CD14-positive monocyte (primary cell): ENCODE measurements at regions not wholly inside any gene's neighbourhood (a gene's known extent, or its start where the extent isn't known, plus 50 kb on each side); places are given as distances from the start of the nearest gene placed in this dataset.

Experiments used
- DNase-seq, 3 donors: peaks; one replicate each; pipeline ENCODE4 v3.0.0-alpha.2; 2011 to 2022
- H2AFZ ChIP-seq: 2 replicates; pipeline ENCODE4 v1.6.0; 2012; ENCODE audit warnings: mild to moderate bottlenecking, low read depth, low read length, inconsistent platforms; ENCODE audit not compliant: insufficient read depth, poor library complexity, severe bottlenecking
- H3K27ac ChIP-seq, 2 donors: 1 replicate in 1 of 2; 2 replicates in 1 of 2; pipeline ENCODE4 v1.5.1; 2012 to 2013; ENCODE audit warnings: low read length in 2 of 2, control low read depth in 1 of 2, inconsistent platforms in 1 of 2, low read depth in 1 of 2, mild to moderate bottlenecking in 1 of 2
- H3K27me3 ChIP-seq, 2 donors: one replicate each; pipeline versions ENCODE4 v1.6.0 to v1.6.1; 2011 to 2013; ENCODE audit warnings: low read length in 2 of 2; ENCODE audit not compliant: control insufficient read depth in 2 of 2, insufficient read depth in 2 of 2
- H3K36me3 ChIP-seq, 2 donors: replicated peaks in 1 of 2; 1 replicate in 1 of 2; 2 replicates in 1 of 2; pipeline versions ENCODE4 v1.5.1 to v1.6.1; 2012 to 2013; ENCODE audit warnings: low read length in 2 of 2, control low read depth in 1 of 2, inconsistent platforms in 1 of 2, mild to moderate bottlenecking in 1 of 2; ENCODE audit not compliant: insufficient read depth in 2 of 2, control insufficient read depth in 1 of 2
- H3K4me1 ChIP-seq, 2 donors: 1 replicate in 1 of 2; 2 replicates in 1 of 2; pipeline versions ENCODE4 v1.5.1 to v1.6.1; 2012 to 2013; ENCODE audit warnings: low read length in 2 of 2, control low read depth in 1 of 2, inconsistent platforms in 1 of 2, mild to moderate bottlenecking in 1 of 2, moderate library complexity in 1 of 2; ENCODE audit not compliant: insufficient read depth in 2 of 2, control insufficient read depth in 1 of 2
- H3K4me2 ChIP-seq: replicated peaks from 2 replicates; pipeline ENCODE3; 2012; ENCODE audit warnings: low read length, moderate library complexity, mild to moderate bottlenecking; ENCODE audit not compliant: poor library complexity, severe bottlenecking; ENCODE audit errors: extremely low read depth
- H3K4me3 ChIP-seq, 3 experiments: fragments of 200-600 bp in 1 of 3; sonication (generic) in 1 of 3; replicated peaks in 1 of 3; 1 replicate in 2 of 3; 2 replicates in 1 of 3; pipeline ENCODE4 v1.5.1; 2011 to 2013; ENCODE audit warnings: low read length in 3 of 3, mild to moderate bottlenecking in 3 of 3, control low read depth in 2 of 3, low read depth in 2 of 3, inconsistent platforms in 1 of 3, moderate library complexity in 1 of 3
- H3K79me2 ChIP-seq: 2 replicates; pipeline ENCODE4 v1.6.0; 2012; ENCODE audit warnings: mild to moderate bottlenecking, control low read depth, inconsistent platforms, low read length, moderate library complexity; ENCODE audit not compliant: insufficient read depth
- H3K9ac ChIP-seq: 2 replicates; pipeline ENCODE4 v1.6.0; 2017; ENCODE audit warnings: low read length, mild to moderate bottlenecking; ENCODE audit not compliant: insufficient read depth, poor library complexity, severe bottlenecking
- H3K9me3 ChIP-seq, 2 donors: replicated peaks in 1 of 2; 1 replicate in 1 of 2; 2 replicates in 1 of 2; pipeline versions ENCODE4 v1.5.1 to v1.6.1; 2012 to 2013; ENCODE audit warnings: low read length in 2 of 2, control low read depth in 1 of 2; ENCODE audit not compliant: control insufficient read depth in 1 of 2, insufficient read depth in 1 of 2
- H4K20me1 ChIP-seq: 2 replicates; pipeline ENCODE4 v1.6.0; 2012; ENCODE audit warnings: mild to moderate bottlenecking, low read length, control low read depth, moderate library complexity; ENCODE audit not compliant: insufficient read depth
- H3K27ac Mint-ChIP-seq, 7 donors: one replicate each; pipeline ENCODE4 v1.8.0; 2020; ENCODE audit warnings: mild to moderate bottlenecking in 7 of 7, mixed read lengths in 7 of 7, moderate library complexity in 6 of 7, inconsistent platforms in 2 of 7
- H3K27me3 Mint-ChIP-seq, 3 donors: one replicate each; pipeline ENCODE4 v1.8.0; 2021 to 2022; ENCODE audit warnings: low read depth in 3 of 3, mild to moderate bottlenecking in 3 of 3, mixed read lengths in 3 of 3, moderate library complexity in 3 of 3, inconsistent platforms in 1 of 3
- H3K36me3 Mint-ChIP-seq, 2 donors: one replicate each; pipeline ENCODE4 v1.8.0; 2020; ENCODE audit warnings: mixed read lengths in 2 of 2, inconsistent platforms in 1 of 2, mild to moderate bottlenecking in 1 of 2
- H3K4me1 Mint-ChIP-seq: one replicate; pipeline ENCODE4 v1.8.0; 2020; ENCODE audit warnings: mild to moderate bottlenecking, mixed read lengths
- H3K4me3 Mint-ChIP-seq, 2 donors: one replicate each; pipeline ENCODE4 v1.8.0; 2020; ENCODE audit warnings: mild to moderate bottlenecking in 2 of 2, mixed read lengths in 2 of 2, moderate library complexity in 1 of 2
- H3K9me3 Mint-ChIP-seq, 7 donors: one replicate each; pipeline ENCODE4 v1.8.0; 2020 to 2022; ENCODE audit warnings: mixed read lengths in 7 of 7, mild to moderate bottlenecking in 6 of 7, moderate library complexity in 6 of 7, inconsistent platforms in 2 of 7
- CTCF ChIP-seq: fragments of 200-600 bp; IDR thresholded peaks from one replicate; pipeline ENCODE4 v1.8.0; 2022; ENCODE audit warnings: antibody characterized with exemption, mild to moderate bottlenecking
- WGBS: methylation state at CpG from one replicate; pipeline ENCODE4 v1.1.5; 2013; ENCODE audit warnings: missing lambda C conversion rate; ENCODE audit not compliant: insufficient coverage; 5-methylcytosine and 5-hydroxymethylcytosine counted together
- intact Hi-C, 2 donors: fragments of 100-400 bp; cut with micrococcal nuclease; formaldehyde crosslinking; loops; one replicate each; pipeline versions ENCODE4 v1.15.0 to v1.15.1; 2023

GRCh38 chr10:111273235-111273634 lies 196.4 kb downstream of the ADRA2A start:
- Histone ChIP-seq H3K4me2 (no peak overlapping the region), H3K4me1 (no peaks in the 10 kb centered on the region), H4K20me1 (no peaks in the 10 kb centered on the region), H2AFZ (no peak overlapping the region), H3K79me2 (no peaks in the 10 kb centered on the region), H3K9ac (no peak overlapping the region), H3K27ac (no peak overlapping the region), H3K27me3 (no peaks in the 10 kb centered on the region), H3K9me3 (no peaks in the 10 kb centered on the region), H3K4me3 (no peak overlapping the region), H3K36me3 (no peaks in the 10 kb centered on the region)
- Mint-ChIP-seq H3K9me3 (peaks cover 0 to 5% (median 0%) of the 10 kb centered on the region in 7 donors), H3K36me3 (no peaks in the 10 kb centered on the region), H3K27me3 (peaks cover 4 to 11% (median 7%) of the 10 kb centered on the region in 3 donors), H3K4me1 (no peaks in the 10 kb centered on the region), H3K27ac (no peak overlapping the region), H3K4me3 (no peak overlapping the region)
- no peak for DNase-seq
- intact Hi-C loops: no loop called here
- WGBS: 58% methylated on average over 3 of the region's 3 CpGs
- TF ChIP-seq CTCF: no peak

- Mint-ChIP-seq H3K27ac (no peak overlapping the region), H3K4me1 (no peaks in the 10 kb centered on the region), H3K4me3 (no peak overlapping the region), H3K9me3 (peaks cover 0 to 6% (median 0%) of the 10 kb centered on the region in 7 donors), H3K27me3 (peaks cover 4 to 11% (median 7%) of the 10 kb centered on the region in 3 donors), H3K36me3 (no peaks in the 10 kb centered on the region)
- 70% methylated on average over 2 of the region's 2 CpGs for WGBS
- Histone ChIP-seq H3K27me3 (no peaks in the 10 kb centered on the region), H3K9me3 (no peaks in the 10 kb centered on the region), H3K4me3 (no peak overlapping the region), H3K4me2 (no peak overlapping the region), H3K9ac (no peak overlapping the region), H3K36me3 (no peaks in the 10 kb centered on the region), H3K79me2 (no peaks in the 10 kb centered on the region), H3K4me1 (no peaks in the 10 kb centered on the region), H3K27ac (no peak overlapping the region), H2AFZ (no peak overlapping the region), H4K20me1 (no peaks in the 10 kb centered on the region)
- intact Hi-C loops: no loop called here
- no peak for TF ChIP-seq CTCF
- DNase-seq: no peak
Measured at GRCh38 chr10:111273635-111274034, 196.8 kb downstream of the ADRA2A start.
